ENCODE measurements at regions not wholly inside any gene's neighbourhood (a gene's known extent, or its start where the extent isn't known, plus 50 kb on each side); places are given as distances from the start of the nearest gene placed in this dataset.

DNA sequence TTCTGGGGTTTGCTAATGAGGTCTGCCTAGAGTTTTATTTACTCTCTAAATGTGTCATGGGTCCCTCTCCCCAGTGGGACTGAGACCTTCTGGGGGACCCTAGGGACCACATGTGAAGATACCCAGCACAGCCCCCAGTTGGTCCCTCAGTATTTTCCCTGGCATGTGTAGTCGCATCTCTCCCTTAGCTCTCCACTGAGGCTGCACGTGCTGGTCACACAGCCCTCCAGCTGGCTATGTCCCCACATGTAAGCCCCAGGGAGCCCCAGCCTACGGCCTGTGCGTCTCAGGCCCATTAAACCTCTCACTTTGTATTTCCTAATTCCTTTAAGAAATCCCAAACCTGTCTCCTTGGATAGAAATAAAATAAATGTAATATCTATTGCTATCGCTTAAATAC lies 189.6 kb upstream of the TSHZ3 start:
- TF ChIP-seq, protein P1, sequence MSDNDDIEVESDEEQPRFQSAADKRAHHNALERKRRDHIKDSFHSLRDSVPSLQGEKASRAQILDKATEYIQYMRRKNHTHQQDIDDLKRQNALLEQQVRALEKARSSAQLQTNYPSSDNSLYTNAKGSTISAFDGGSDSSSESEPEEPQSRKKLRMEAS (IDR thresholded peaks at IDR 0.05) = no peak
- no peak for TF ChIP-seq EP300 (IDR thresholded peaks at IDR 0.05; ENCODE audit: borderline replicate concordance)
- no peak for TF ChIP-seq RAD21 (IDR thresholded peaks at IDR 0.05; ENCODE audit: low read depth)
- no peak for TF ChIP-seq CEBPB (IDR thresholded peaks at IDR 0.05)
- TF ChIP-seq TCF12 (IDR thresholded peaks at IDR 0.05; ENCODE audit: low read depth) = no peak
- TF ChIP-seq, protein P2, sequence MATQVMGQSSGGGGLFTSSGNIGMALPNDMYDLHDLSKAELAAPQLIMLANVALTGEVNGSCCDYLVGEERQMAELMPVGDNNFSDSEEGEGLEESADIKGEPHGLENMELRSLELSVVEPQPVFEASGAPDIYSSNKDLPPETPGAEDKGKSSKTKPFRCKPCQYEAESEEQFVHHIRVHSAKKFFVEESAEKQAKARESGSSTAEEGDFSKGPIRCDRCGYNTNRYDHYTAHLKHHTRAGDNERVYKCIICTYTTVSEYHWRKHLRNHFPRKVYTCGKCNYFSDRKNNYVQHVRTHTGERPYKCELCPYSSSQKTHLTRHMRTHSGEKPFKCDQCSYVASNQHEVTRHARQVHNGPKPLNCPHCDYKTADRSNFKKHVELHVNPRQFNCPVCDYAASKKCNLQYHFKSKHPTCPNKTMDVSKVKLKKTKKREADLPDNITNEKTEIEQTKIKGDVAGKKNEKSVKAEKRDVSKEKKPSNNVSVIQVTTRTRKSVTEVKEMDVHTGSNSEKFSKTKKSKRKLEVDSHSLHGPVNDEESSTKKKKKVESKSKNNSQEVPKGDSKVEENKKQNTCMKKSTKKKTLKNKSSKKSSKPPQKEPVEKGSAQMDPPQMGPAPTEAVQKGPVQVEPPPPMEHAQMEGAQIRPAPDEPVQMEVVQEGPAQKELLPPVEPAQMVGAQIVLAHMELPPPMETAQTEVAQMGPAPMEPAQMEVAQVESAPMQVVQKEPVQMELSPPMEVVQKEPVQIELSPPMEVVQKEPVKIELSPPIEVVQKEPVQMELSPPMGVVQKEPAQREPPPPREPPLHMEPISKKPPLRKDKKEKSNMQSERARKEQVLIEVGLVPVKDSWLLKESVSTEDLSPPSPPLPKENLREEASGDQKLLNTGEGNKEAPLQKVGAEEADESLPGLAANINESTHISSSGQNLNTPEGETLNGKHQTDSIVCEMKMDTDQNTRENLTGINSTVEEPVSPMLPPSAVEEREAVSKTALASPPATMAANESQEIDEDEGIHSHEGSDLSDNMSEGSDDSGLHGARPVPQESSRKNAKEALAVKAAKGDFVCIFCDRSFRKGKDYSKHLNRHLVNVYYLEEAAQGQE (IDR thresholded peaks at IDR 0.05; ENCODE audit: low read depth) = no peak
- TF ChIP-seq CREB1 (IDR thresholded peaks at IDR 0.05; ENCODE audit: low read depth) = no peak
- no peak for TF ChIP-seq TAF1 (IDR thresholded peaks at IDR 0.05; ENCODE audit: low read depth)
- TF ChIP-seq USF1 (IDR thresholded peaks at IDR 0.05) = no peak
- TF ChIP-seq FOXM1 (IDR thresholded peaks at IDR 0.05; ENCODE audit: borderline replicate concordance, low read depth) = no peak
- TF ChIP-seq ZBTB7A (IDR thresholded peaks at IDR 0.05; ENCODE audit: low read depth) = no peak
- no peak for TF ChIP-seq EGR1 (IDR thresholded peaks at IDR 0.05)
- TF ChIP-seq NFIC (IDR thresholded peaks at IDR 0.05) = no peak
- no peak for TF ChIP-seq YY1 (IDR thresholded peaks at IDR 0.05; ENCODE audit: low read depth)

Measured in Ishikawa (cell line).